H9 (cell line): ENCODE measurements at regions not wholly inside any gene's neighbourhood (a gene's known extent, or its start where the extent isn't known, plus 50 kb on each side); places are given as distances from the start of the nearest gene placed in this dataset.

Source experiments
- DNase-seq: peaks from one replicate; pipeline ENCODE4 v3.0.0-alpha.2; 2017
- H2AFZ ChIP-seq: one replicate; pipeline ENCODE4 v1.6.1; 2013; ENCODE audit warnings: mild to moderate bottlenecking, low read length, control low read depth, moderate library complexity
- H2AK5ac ChIP-seq: 2 replicates; pipeline ENCODE4 v1.6.1; 2013; ENCODE audit warnings: low read length, control low read depth, mixed read lengths; ENCODE audit not compliant: insufficient read length
- H2BK120ac ChIP-seq: one replicate; pipeline ENCODE4 v1.6.1; 2013; ENCODE audit warnings: low read depth, mild to moderate bottlenecking, low read length, control low read depth, inconsistent platforms; ENCODE audit not compliant: poor library complexity, severe bottlenecking
- H2BK12ac ChIP-seq: 2 replicates; pipeline ENCODE4 v1.6.1; 2013; ENCODE audit warnings: low read length, control low read depth, mixed read lengths, low read depth; ENCODE audit not compliant: insufficient read length
- H2BK15ac ChIP-seq: 2 replicates; pipeline ENCODE4 v1.6.1; 2013; ENCODE audit warnings: low read depth, low read length, control low read depth
- H2BK20ac ChIP-seq: one replicate; pipeline ENCODE4 v1.6.1; 2013; ENCODE audit warnings: low read depth, mild to moderate bottlenecking, low read length, control low read depth, inconsistent platforms; ENCODE audit not compliant: poor library complexity, severe bottlenecking
- H2BK5ac ChIP-seq: 2 replicates; pipeline ENCODE4 v1.6.1; 2013; ENCODE audit warnings: low read length, control low read depth, mixed read lengths; ENCODE audit not compliant: insufficient read length
- H3K14ac ChIP-seq: 2 replicates; pipeline ENCODE4 v1.6.1; 2013; ENCODE audit warnings: low read length, control low read depth; ENCODE audit not compliant: insufficient read depth
- H3K18ac ChIP-seq: 2 replicates; pipeline ENCODE4 v1.6.1; 2013; ENCODE audit warnings: low read depth, mild to moderate bottlenecking, mixed read lengths, low read length, control low read depth; ENCODE audit not compliant: insufficient read length
- H3K23ac ChIP-seq: 2 replicates; pipeline ENCODE4 v1.6.1; 2013; ENCODE audit warnings: low read length, control low read depth, mixed read lengths, low read depth; ENCODE audit not compliant: insufficient read length
- H3K23me2 ChIP-seq: 2 replicates; pipeline ENCODE4 v1.6.1; 2013; ENCODE audit warnings: low read depth, mild to moderate bottlenecking, mixed read lengths, low read length, control low read depth; ENCODE audit not compliant: insufficient read length, poor library complexity, severe bottlenecking
- H3K27ac ChIP-seq: 2 replicates; pipeline ENCODE4 v1.5.1; 2013; ENCODE audit warnings: low read length, control low read depth, mixed read lengths, low read depth; ENCODE audit not compliant: insufficient read length
- H3K27me3 ChIP-seq: 2 replicates; pipeline ENCODE4 v1.6.1; 2013; ENCODE audit warnings: low read length, control low read depth, inconsistent platforms; ENCODE audit not compliant: insufficient read depth
- H3K4ac ChIP-seq: 2 replicates; pipeline ENCODE4 v1.6.1; 2013; ENCODE audit warnings: low read depth, mild to moderate bottlenecking, control low read depth, inconsistent platforms, low read length, moderate library complexity
- H3K4me1 ChIP-seq: 2 replicates; pipeline ENCODE4 v1.6.1; 2013; ENCODE audit warnings: low read length, control low read depth, inconsistent platforms; ENCODE audit not compliant: insufficient read depth
- H3K4me2 ChIP-seq: 2 replicates; pipeline ENCODE4 v1.6.1; 2013; ENCODE audit warnings: low read length, control low read depth, mixed read lengths; ENCODE audit not compliant: insufficient read length, insufficient read depth
- H3K56ac ChIP-seq: 2 replicates; pipeline ENCODE4 v1.6.1; 2013; ENCODE audit warnings: low read depth, mild to moderate bottlenecking, mixed read lengths, low read length, control low read depth; ENCODE audit not compliant: insufficient read length
- H3K79me1 ChIP-seq: 2 replicates; pipeline ENCODE4 v1.6.1; 2013; ENCODE audit warnings: low read depth, mild to moderate bottlenecking, moderate library complexity, low read length, control low read depth, inconsistent platforms; ENCODE audit not compliant: insufficient read depth, poor library complexity, severe bottlenecking
- H3K79me2 ChIP-seq: 2 replicates; pipeline ENCODE4 v1.6.1; 2013; ENCODE audit warnings: low read length, control low read depth, inconsistent platforms; ENCODE audit not compliant: insufficient read depth
- H3K9ac ChIP-seq: 2 replicates; pipeline ENCODE4 v1.6.1; 2013; ENCODE audit warnings: low read length, control low read depth, mixed read lengths; ENCODE audit not compliant: insufficient read length; ENCODE audit errors: extremely low read depth
- H3K9me3 ChIP-seq: one replicate; pipeline ENCODE4 v1.6.1; 2013; ENCODE audit warnings: low read depth, low read length, inconsistent platforms; ENCODE audit not compliant: control insufficient read depth
- H3T11ph ChIP-seq: one replicate; pipeline ENCODE4 v1.6.1; 2013; ENCODE audit warnings: mild to moderate bottlenecking, low read length, control low read depth, inconsistent platforms
- H4K20me1 ChIP-seq: one replicate; pipeline ENCODE4 v1.6.1; 2013; ENCODE audit not compliant: control insufficient read depth, insufficient read length, insufficient read depth
- H4K5ac ChIP-seq: 2 replicates; pipeline ENCODE4 v1.6.1; 2013; ENCODE audit warnings: low read depth, mild to moderate bottlenecking, mixed read lengths, low read length, control low read depth; ENCODE audit not compliant: insufficient read length
- H4K8ac ChIP-seq: replicated peaks from 2 replicates; pipeline ENCODE4 v1.6.1; 2013; ENCODE audit warnings: low read length, control low read depth, mixed read lengths, low read depth; ENCODE audit not compliant: insufficient read length
- H4K91ac ChIP-seq: 2 replicates; pipeline ENCODE4 v1.6.1; 2013; ENCODE audit warnings: low read depth, mild to moderate bottlenecking, moderate library complexity, mixed read lengths, low read length, control low read depth; ENCODE audit not compliant: insufficient read length
- H3K27ac Mint-ChIP-seq, 3 experiments: 2 replicates in 2 of 3; 3 replicates in 1 of 3; pipeline ENCODE4 v1.8.0; 2020 to 2021; ENCODE audit warnings: mixed read lengths in 3 of 3, mild to moderate bottlenecking in 1 of 3, moderate library complexity in 1 of 3
- H3K27me3 Mint-ChIP-seq: 2 replicates; pipeline ENCODE4 v1.8.0; 2021; ENCODE audit warnings: low read depth, mild to moderate bottlenecking, moderate library complexity, mixed read lengths
- H3K36me3 Mint-ChIP-seq, 3 experiments: 2 replicates in 2 of 3; 3 replicates in 1 of 3; pipeline ENCODE4 v1.8.0; 2020 to 2021; ENCODE audit warnings: low read depth in 3 of 3, mixed read lengths in 3 of 3; ENCODE audit not compliant: insufficient read depth in 1 of 3
- H3K4me1 Mint-ChIP-seq, 2 experiments: 2 replicates each; pipeline ENCODE4 v1.8.0; 2020; ENCODE audit warnings: mixed read lengths in 2 of 2
- H3K4me3 Mint-ChIP-seq, 2 experiments: 2 replicates in 1 of 2; 3 replicates in 1 of 2; pipeline ENCODE4 v1.8.0; 2020 to 2021; ENCODE audit warnings: mild to moderate bottlenecking in 2 of 2, mixed read lengths in 2 of 2, moderate library complexity in 1 of 2
- H3K9me3 Mint-ChIP-seq, 2 experiments: 2 replicates in 1 of 2; 3 replicates in 1 of 2; pipeline ENCODE4 v1.8.0; 2020; ENCODE audit warnings: mild to moderate bottlenecking in 2 of 2, mixed read lengths in 2 of 2, moderate library complexity in 1 of 2
- WGBS: extraction: QIAGEN DNeasy Blood & Tissue Kit; methylation state at CpG from one replicate; pipeline ENCODE4 v1.1.7; 2013; ENCODE audit warnings: missing lambda C conversion rate, low lambda C conversion rate, mixed read lengths; ENCODE audit not compliant: insufficient read length; ENCODE audit errors: extremely low coverage; 5-methylcytosine and 5-hydroxymethylcytosine counted together
- TF ChIP-seq, protein P1 (sequence below): fragments of 200-600 bp; sonication (generic); conservative IDR thresholded peaks from 3 replicates; pipeline ENCODE4 v1.8.0; 2021; ENCODE audit warnings: antibody characterized with exemption, mild to moderate bottlenecking

DNA sequence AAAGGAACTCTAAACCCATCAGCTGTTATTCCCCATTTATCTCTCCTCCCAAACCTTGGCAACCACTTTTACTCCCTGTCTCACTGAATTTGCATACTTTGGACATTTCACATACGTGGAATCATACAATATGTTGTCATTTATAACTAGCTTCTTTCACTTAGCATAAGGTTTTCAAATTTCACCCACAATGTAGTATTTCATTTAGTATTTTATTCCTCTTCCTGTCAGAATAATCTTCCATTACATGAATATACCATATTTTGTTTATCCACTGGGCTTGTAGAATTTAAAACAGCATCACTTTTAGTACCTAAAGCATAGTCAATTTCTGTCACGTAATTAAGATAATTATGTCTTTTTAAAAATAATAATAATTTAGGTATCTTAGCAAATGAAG lies 55.5 kb upstream of the POU2F1 start:
- Mint-ChIP-seq H3K36me3 (peaks cover 0 to 7% (median 6%) of the 10 kb centered on the region in 3 experiments; a peak in 2 of 7 replicates), H3K4me1 (peaks cover 59 to 63% of the 10 kb centered on the region in 2 experiments), H3K27ac (no peak overlapping the region), H3K27me3 (peaks cover 2% of the 10 kb centered on the region; the same call in 1 of the 2 replicates), H3K4me3 (no peak overlapping the region), H3K9me3 (no peaks in the 10 kb centered on the region)
- WGBS: no CpG with 5 or more reads among the region's 2 CpGs
- Histone ChIP-seq H4K8ac (no peak overlapping the region), H3K4ac (no peak overlapping the region), H3K79me1 (no peaks in the 10 kb centered on the region), H3K56ac (no peak overlapping the region), H2BK5ac (no peak overlapping the region), H3K18ac (no peak overlapping the region), H2BK15ac (no peak overlapping the region), H3K4me2 (no peak overlapping the region), H2BK12ac (no peak overlapping the region), H3K4me1 (peaks cover 11% of the 10 kb centered on the region; the same call in 1 of the 2 replicates), H3K23ac (no peak overlapping the region), H3K23me2 (no peaks in the 10 kb centered on the region), H2AFZ (no peak overlapping the region), H2BK120ac (no peak overlapping the region), H3K27me3 (no peaks in the 10 kb centered on the region), H3K9me3 (no peaks in the 10 kb centered on the region), H2BK20ac (no peak overlapping the region), H3K14ac (no peak overlapping the region), H4K91ac (no peak overlapping the region), H3K79me2 (no peaks in the 10 kb centered on the region), H3T11ph (no peak overlapping the region), H3K27ac (no peak overlapping the region), H4K5ac (no peak overlapping the region), H2AK5ac (no peak overlapping the region), H3K9ac (no peak overlapping the region), H4K20me1 (no peaks in the 10 kb centered on the region)
- DNase-seq: no peak
- TF ChIP-seq, protein P1, sequence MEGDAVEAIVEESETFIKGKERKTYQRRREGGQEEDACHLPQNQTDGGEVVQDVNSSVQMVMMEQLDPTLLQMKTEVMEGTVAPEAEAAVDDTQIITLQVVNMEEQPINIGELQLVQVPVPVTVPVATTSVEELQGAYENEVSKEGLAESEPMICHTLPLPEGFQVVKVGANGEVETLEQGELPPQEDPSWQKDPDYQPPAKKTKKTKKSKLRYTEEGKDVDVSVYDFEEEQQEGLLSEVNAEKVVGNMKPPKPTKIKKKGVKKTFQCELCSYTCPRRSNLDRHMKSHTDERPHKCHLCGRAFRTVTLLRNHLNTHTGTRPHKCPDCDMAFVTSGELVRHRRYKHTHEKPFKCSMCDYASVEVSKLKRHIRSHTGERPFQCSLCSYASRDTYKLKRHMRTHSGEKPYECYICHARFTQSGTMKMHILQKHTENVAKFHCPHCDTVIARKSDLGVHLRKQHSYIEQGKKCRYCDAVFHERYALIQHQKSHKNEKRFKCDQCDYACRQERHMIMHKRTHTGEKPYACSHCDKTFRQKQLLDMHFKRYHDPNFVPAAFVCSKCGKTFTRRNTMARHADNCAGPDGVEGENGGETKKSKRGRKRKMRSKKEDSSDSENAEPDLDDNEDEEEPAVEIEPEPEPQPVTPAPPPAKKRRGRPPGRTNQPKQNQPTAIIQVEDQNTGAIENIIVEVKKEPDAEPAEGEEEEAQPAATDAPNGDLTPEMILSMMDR: no peak
